Muscle of leg (tissue), 3 donors: ENCODE measurements at regions not wholly inside any gene's neighbourhood (a gene's known extent, or its start where the extent isn't known, plus 50 kb on each side); places are given as distances from the start of the nearest gene placed in this dataset.

Source experiments
- DNase-seq: peaks from one replicate; pipeline ENCODE4 v3.0.0; 2013
- H3K27ac ChIP-seq: one replicate; pipeline ENCODE4 v1.5.1; 2013; ENCODE audit warnings: mild to moderate bottlenecking, low read length, control low read depth
- H3K27me3 ChIP-seq: one replicate; pipeline ENCODE4 v1.6.1; 2013; ENCODE audit warnings: low read length; ENCODE audit not compliant: control insufficient read depth, insufficient read depth
- H3K36me3 ChIP-seq: one replicate; pipeline ENCODE4 v1.6.1; 2013; ENCODE audit warnings: low read length; ENCODE audit not compliant: control insufficient read depth, insufficient read depth
- H3K4me1 ChIP-seq: one replicate; pipeline ENCODE4 v1.6.1; 2013; ENCODE audit warnings: low read length; ENCODE audit not compliant: control insufficient read depth, insufficient read depth
- H3K4me3 ChIP-seq: one replicate; pipeline ENCODE4 v1.5.1; 2013; ENCODE audit warnings: low read length, control low read depth
- H3K9me3 ChIP-seq: replicated peaks from 2 replicates; pipeline ENCODE4 v1.6.1; 2013; ENCODE audit warnings: low read depth, low read length; ENCODE audit not compliant: control insufficient read depth
- WGBS: methylation state at CpG from one replicate; pipeline ENCODE4 v1.1.5; 2013; ENCODE audit warnings: missing lambda C conversion rate; ENCODE audit not compliant: insufficient coverage; 5-methylcytosine and 5-hydroxymethylcytosine counted together

DNA sequence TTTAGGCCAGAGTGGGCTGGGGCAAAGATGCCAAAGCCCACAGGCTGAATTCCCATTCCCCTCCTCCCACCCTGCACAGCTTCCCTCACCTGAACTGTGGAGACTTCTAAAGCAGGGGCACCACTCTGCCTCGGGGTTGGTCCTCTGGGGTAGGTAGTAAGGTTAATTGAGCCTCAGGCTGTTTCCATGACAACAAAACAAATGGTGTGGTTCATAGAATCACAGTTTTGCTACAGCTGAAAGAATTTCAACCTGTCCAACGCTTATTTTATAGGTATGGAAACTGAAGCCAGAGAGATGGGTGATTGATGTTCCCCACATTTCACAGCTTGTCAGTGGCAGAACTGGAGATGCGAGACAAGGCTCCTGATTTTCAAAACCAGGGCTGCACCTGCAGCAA lies 109.5 kb downstream of the SNX19 start:
- WGBS = 67% methylated on average over 1 of the region's 3 CpGs
- Histone ChIP-seq H3K4me1 (no peaks in the 10 kb centered on the region), H3K27me3 (no peaks in the 10 kb centered on the region), H3K27ac (no peak overlapping the region), H3K36me3 (no peaks in the 10 kb centered on the region), H3K9me3 (no peaks in the 10 kb centered on the region), H3K4me3 (no peak overlapping the region)
- DNase-seq = no peak

DNA sequence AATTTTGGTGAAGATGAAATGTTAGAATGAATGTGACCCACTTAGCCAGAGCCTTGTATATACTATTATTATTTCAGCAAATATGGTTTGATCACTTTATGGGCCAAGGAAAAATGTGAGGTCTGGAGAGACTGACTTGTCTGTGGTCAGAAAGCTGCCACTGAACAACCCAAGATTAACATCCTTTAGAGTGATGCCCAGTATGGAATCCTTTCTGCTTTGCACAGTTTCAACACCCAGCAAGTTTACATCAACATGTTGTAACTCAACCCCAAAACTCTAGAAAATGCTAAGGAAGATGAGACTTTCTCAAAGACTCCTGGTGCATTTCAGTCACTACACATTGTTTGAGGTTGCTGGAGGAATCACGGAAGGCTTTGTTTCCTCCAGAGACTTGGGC lies 107.7 kb downstream of the SNX19 start:
- Histone ChIP-seq H3K27me3 (peaks cover 3% of the 10 kb centered on the region), H3K4me1 (no peaks in the 10 kb centered on the region), H3K27ac (no peak overlapping the region), H3K4me3 (no peak overlapping the region), H3K36me3 (no peaks in the 10 kb centered on the region), H3K9me3 (no peaks in the 10 kb centered on the region)
- 80% methylated on average over 1 of the region's 1 CpG for WGBS
- DNase-seq = no peak

DNA sequence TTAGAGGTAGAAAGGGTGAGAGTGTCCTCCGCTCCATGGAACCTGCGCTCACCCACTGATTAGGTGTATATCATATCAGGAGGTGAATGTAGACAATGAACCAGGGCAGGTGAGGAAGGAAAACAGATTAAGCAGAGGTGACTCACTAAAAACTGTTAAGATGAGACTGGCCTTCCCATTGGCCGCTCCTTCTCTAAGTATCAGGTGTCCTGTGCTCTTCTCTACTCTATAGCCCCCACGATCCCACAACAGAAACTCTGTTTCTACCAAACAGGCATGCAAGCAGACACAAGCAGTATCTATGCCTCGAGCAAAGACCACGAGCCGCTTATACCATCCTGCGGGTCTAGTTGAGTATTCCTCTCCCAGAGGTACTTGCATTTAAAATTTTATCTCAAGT lies 103.1 kb downstream of the SNX19 start:
- peaks cover 3% of the 10 kb centered on the region for H3K27me3 ChIP-seq
- 83% methylated on average over 7 of the region's 8 CpGs for WGBS
- no peaks in the 10 kb centered on the region for H3K9me3 ChIP-seq
- H3K27ac ChIP-seq = no peak overlapping the region
- H3K4me3 ChIP-seq = no peak overlapping the region
- peaks cover 25% of the 10 kb centered on the region for H3K4me1 ChIP-seq
- H3K36me3 ChIP-seq = no peaks in the 10 kb centered on the region
- no peak for DNase-seq

DNA sequence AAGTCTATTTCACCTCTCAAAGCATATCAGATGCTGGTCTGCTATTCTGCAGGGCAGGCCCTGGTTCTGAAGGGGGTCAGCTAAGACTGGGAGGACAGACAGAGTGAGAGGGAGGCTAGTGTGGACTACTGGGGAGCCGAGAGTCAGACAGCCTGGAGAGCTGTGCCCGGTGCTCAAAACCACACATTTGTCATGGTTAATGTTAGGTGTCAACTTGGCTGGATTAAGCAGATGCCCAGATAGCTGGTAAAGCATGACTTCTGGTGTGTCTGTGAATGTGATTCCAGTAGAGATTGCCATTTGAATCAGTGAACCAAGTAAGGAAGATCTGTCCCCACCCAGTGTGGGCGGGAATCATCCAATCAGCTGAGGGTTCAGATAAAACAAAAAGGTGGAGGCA lies 102.6 kb downstream of the SNX19 start:
- Histone ChIP-seq H3K9me3 (no peaks in the 10 kb centered on the region), H3K27me3 (peaks cover 3% of the 10 kb centered on the region), H3K4me1 (peaks cover 25% of the 10 kb centered on the region), H3K36me3 (no peaks in the 10 kb centered on the region), H3K27ac (no peak overlapping the region), H3K4me3 (no peak overlapping the region)
- no peak for DNase-seq
- 71% methylated on average over 3 of the region's 3 CpGs for WGBS

DNA sequence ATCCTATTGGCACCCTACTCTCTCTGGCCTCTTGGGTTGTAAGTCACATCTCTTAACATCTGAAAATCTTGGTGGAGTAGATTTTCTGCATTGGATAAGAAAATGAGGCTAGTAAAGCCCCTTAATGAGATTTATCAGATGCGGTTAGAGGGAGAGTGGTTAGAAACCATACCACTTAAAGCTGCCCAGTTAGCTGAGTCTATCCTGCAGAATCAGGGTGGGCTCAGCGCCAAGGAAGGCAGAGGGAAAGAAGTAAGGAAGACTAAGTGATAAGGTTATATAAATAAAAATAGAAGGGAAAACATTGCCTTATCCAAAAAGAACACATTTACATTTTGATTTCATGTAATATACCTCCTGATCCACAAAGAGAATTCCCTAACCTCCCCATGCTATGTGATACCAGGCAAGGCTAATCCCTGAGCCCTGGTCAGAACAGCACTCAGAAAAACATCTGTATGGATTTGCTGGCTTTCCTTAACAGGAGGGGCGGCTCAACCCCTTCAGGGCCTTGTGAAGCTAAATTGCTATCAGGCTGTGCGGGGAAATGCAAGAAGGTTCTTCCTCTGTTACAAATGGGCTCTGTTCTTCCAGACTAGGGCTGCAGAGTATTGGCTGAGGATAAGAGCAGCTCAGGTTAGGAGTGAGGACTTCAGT lies 101.7 kb downstream of the SNX19 start:
- H3K27ac ChIP-seq = no peak overlapping the region
- 75% methylated on average over 2 of the region's 4 CpGs for WGBS

DNA sequence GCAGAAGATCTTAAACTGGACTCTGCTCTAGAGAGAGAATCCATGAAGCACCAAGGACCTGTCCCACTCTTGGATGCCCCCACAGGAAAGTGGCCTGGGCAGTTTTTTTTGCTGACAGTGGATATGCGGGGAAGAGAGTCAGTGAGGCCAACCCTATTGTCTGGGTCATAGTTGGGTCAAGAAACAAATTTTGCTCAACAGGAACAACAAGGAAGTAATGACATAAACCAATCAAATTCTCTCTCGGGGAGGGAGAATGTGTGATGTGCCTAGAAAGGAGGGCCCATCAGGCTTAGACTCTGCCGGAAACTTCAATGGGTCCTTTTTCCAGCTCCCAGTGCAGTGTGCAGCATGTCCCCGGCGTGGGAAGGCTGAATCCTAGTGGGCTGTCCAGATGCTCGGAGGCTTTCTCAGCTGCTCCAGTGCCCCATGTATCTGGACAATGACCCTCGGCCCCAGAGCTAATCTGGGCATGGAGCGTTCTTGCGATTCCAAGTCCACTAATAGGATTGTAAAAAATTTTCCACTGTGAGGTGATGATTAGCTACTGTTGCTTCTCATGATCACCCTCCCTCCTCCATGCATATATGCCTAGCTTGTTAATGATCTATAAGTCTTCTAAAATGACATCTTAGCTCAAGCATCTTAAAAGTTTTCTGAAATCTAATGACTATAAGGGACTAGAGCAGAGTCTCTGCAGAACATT lies 101.0 kb downstream of the SNX19 start:
- WGBS = 100% methylated on average over 3 of the region's 9 CpGs
- Histone ChIP-seq H3K27ac (no peak overlapping the region), H3K9me3 (no peaks in the 10 kb centered on the region), H3K4me3 (no peak overlapping the region), H3K27me3 (peaks cover 3% of the 10 kb centered on the region), H3K4me1 (peaks cover 25% of the 10 kb centered on the region), H3K36me3 (no peaks in the 10 kb centered on the region)
- no peak for DNase-seq

More for the DNA sequence above, 101.7 kb downstream of the SNX19 start:
- H3K27me3 ChIP-seq = peaks cover 3% of the 10 kb centered on the region
- no peaks in the 10 kb centered on the region for H3K9me3 ChIP-seq
- H3K4me1 ChIP-seq = peaks cover 25% of the 10 kb centered on the region
- no peak overlapping the region for H3K4me3 ChIP-seq
- DNase-seq = peak; percentile 55
- no peaks in the 10 kb centered on the region for H3K36me3 ChIP-seq

DNA sequence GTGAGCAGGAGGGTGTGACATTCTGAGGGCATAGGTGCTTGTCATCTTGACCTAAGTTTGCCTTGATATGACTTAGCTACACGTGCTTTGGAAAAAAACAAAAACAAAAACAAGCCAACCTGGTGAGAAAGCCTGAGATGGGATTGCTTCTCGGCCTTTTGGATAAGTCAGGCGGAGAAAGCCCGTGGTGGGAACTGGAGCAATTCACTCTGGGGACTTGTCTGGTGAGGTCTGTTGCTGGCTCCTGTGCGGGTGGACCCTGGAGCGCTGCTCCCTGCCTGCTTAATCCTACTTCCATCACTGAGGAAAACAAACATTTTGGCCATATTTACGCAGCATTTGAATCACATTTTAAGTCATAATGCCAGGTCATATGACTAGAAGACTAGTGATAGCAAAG lies 100.3 kb downstream of the SNX19 start:
- peak; percentile 34 for DNase-seq
- Histone ChIP-seq H3K4me3 (no peak overlapping the region), H3K27ac (peak overlapping the region; percentile 55), H3K9me3 (no peaks in the 10 kb centered on the region), H3K36me3 (no peaks in the 10 kb centered on the region), H3K4me1 (peaks cover 25% of the 10 kb centered on the region), H3K27me3 (peaks cover 3% of the 10 kb centered on the region)
- WGBS = 50% methylated on average over 2 of the region's 7 CpGs

DNA sequence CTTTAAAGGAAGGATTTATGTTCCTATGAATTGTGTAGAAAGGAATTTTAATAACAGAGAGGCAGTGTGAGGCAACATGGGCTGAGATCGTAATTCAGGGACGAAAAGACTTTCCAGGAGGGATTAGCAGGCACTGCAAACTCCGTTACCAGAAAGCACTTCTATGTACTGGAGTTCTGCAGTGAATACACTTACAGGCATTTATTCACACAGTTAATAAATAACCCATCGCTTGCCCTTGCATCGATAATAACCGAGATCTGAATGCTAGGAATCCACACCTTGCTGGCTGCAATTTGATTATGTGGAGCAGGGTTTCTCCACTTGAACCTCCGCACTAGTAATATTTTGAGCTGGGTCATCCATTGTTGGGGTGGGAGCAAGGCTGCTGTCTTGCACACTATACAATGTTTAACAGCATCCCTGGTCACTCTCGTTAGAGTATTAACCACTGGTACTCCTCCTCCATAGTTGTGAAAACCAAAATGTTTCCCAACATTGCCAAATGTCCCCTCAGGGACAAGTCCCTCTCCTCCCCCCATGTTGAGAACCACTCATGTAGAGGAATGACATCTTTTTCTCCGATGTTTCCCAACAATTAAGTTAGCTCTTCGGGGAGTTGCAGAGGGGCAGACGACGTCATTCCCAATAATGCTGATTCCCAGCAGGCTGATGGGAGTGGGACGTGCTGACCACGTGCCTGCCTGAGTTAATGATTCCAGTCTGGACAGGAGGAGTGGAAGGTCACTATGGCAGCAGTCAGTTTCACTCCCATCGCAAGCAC lies 99.5 kb downstream of the SNX19 start:
- peaks cover 25% of the 10 kb centered on the region for H3K4me1 ChIP-seq
- H3K9me3 ChIP-seq = no peaks in the 10 kb centered on the region
- peaks cover 3% of the 10 kb centered on the region for H3K27me3 ChIP-seq
- peak; percentile 76 for DNase-seq
- H3K27ac ChIP-seq = peak overlapping the region; percentile 79
- WGBS = 25% methylated on average over 9 of the region's 15 CpGs
- no peaks in the 10 kb centered on the region for H3K36me3 ChIP-seq
- H3K4me3 ChIP-seq = no peak overlapping the region

DNA sequence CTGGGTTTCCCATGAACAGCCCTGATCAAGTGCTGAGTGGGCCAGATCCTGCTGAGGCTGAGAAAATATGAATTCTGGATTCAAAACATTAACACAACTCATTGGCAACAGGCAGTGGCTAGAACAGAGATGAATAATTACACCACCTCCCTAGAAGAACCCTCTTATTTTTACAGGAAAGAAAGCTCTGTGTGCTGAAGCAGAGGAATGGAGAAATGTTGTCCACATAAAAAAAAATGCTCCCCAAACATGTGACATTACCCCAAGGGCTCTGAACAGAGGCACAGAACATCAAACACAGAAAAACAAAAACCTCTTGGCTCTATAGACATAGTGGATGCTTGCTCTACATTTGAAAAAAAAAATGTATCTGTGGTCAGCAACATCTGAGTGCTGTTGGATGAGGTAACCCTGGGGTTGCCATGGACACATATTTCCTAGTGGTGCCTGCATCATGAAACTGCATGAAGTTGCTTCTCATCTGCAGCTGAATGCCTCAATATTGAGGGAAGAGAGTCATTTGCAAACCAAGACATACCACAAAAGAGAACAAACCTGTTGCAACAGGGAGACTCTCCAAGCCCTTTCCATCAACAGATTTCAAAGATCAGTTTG lies 98.8 kb downstream of the SNX19 start:
- no peak overlapping the region for H3K4me3 ChIP-seq
- DNase-seq = peak; percentile 94
- no peaks in the 10 kb centered on the region for H3K36me3 ChIP-seq
- peaks cover 25% of the 10 kb centered on the region for H3K4me1 ChIP-seq
- H3K27ac ChIP-seq = peak overlapping the region; percentile 79
- peaks cover 3% of the 10 kb centered on the region for H3K27me3 ChIP-seq
- no peaks in the 10 kb centered on the region for H3K9me3 ChIP-seq

DNA sequence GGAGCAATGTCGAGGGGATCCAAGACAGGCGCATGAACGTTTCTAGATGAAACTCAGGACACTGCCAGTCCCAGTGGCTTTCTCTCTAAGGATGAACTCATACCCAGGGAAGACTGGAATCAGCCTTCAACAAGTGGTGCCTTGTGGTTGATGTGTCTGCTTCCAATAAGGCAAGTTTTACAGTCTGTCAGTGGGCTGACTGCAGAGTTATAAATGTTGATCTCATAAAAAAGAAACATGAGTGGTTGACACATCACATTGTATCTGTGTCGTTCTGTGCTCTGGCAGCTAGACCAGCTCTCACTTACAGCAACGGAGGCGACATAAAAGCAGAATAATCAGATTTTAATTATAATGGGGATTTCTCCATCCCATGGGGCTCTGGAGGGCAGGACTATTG lies 96.7 kb downstream of the SNX19 start:
- H3K4me1 ChIP-seq = peaks cover 24% of the 10 kb centered on the region
- DNase-seq = no peak

More for the DNA sequence above, 96.7 kb downstream of the SNX19 start:
- no peaks in the 10 kb centered on the region for H3K9me3 ChIP-seq
- H3K27ac ChIP-seq = no peak overlapping the region
- H3K4me3 ChIP-seq = no peak overlapping the region
- no peaks in the 10 kb centered on the region for H3K27me3 ChIP-seq
- no peaks in the 10 kb centered on the region for H3K36me3 ChIP-seq
- WGBS = 47% methylated on average over 3 of the region's 6 CpGs
